ENCODE measurements at regions not wholly inside any gene's neighbourhood (a gene's known extent, or its start where the extent isn't known, plus 50 kb on each side); places are given as distances from the start of the nearest gene placed in this dataset.

DNA sequence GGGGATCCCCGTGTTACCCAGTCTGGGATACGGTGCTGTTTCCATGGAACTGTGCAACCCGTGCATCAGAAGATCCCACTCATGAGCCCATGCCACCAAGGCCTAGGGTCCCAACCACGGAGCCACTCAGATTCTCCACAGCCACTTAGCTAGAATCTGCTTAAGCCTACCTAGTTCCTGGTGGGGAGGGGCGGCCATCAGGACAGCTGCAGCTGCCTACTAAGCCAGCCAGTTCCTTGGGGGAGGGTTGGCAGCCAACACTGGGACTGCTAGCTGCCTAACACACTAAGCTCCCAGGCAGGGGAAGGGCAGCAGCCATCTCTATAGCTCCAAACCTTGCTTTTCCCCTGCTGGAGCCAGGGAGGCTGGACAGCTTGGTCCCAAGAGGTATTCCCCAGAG is 549.2 kb upstream of the BRINP3 start (continued):
- TF ChIP-seq, protein P1, sequence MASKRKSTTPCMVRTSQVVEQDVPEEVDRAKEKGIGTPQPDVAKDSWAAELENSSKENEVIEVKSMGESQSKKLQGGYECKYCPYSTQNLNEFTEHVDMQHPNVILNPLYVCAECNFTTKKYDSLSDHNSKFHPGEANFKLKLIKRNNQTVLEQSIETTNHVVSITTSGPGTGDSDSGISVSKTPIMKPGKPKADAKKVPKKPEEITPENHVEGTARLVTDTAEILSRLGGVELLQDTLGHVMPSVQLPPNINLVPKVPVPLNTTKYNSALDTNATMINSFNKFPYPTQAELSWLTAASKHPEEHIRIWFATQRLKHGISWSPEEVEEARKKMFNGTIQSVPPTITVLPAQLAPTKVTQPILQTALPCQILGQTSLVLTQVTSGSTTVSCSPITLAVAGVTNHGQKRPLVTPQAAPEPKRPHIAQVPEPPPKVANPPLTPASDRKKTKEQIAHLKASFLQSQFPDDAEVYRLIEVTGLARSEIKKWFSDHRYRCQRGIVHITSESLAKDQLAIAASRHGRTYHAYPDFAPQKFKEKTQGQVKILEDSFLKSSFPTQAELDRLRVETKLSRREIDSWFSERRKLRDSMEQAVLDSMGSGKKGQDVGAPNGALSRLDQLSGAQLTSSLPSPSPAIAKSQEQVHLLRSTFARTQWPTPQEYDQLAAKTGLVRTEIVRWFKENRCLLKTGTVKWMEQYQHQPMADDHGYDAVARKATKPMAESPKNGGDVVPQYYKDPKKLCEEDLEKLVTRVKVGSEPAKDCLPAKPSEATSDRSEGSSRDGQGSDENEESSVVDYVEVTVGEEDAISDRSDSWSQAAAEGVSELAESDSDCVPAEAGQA (IDR thresholded peaks at IDR 0.05; ENCODE audit: low read depth), result no peak
- TF ChIP-seq, protein P1 (CRISPR knock-in tag; IDR thresholded peaks at IDR 0.05; ENCODE audit: borderline replicate concordance), result no peak
- TF ChIP-seq ZNF337 (CRISPR knock-in tag; IDR thresholded peaks at IDR 0.05; ENCODE audit: borderline replicate concordance, low read depth), result no peak
- TF ChIP-seq, protein P2, sequence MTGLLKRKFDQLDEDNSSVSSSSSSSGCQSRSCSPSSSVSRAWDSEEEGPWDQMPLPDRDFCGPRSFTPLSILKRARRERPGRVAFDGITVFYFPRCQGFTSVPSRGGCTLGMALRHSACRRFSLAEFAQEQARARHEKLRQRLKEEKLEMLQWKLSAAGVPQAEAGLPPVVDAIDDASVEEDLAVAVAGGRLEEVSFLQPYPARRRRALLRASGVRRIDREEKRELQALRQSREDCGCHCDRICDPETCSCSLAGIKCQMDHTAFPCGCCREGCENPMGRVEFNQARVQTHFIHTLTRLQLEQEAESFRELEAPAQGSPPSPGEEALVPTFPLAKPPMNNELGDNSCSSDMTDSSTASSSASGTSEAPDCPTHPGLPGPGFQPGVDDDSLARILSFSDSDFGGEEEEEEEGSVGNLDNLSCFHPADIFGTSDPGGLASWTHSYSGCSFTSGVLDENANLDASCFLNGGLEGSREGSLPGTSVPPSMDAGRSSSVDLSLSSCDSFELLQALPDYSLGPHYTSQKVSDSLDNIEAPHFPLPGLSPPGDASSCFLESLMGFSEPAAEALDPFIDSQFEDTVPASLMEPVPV (CRISPR knock-in tag; IDR thresholded peaks at IDR 0.05), result no peak
- TF ChIP-seq ZMYM2 (CRISPR knock-in tag; IDR thresholded peaks at IDR 0.05), result no peak
- TF ChIP-seq ZNF816 (CRISPR knock-in tag; IDR thresholded peaks at IDR 0.05; ENCODE audit: borderline replicate concordance), result no peak

All from HepG2 (cell line).